ENCODE measurements at regions not wholly inside any gene's neighbourhood (a gene's known extent, or its start where the extent isn't known, plus 50 kb on each side); places are given as distances from the start of the nearest gene placed in this dataset.

GRCh38 chr12:46676797-46677520, 148.8 kb downstream of the SLC38A4 start:
- Histone ChIP-seq H3K4me1 (ENCODE audit: insufficient read depth, low read length, poor library complexity, severe bottlenecking) (peaks cover 21% of the 10 kb centered on the region), H3K27me3 (replicated peaks; ENCODE audit: insufficient read depth, low read depth, low read length, poor library complexity) (no peaks in the 10 kb centered on the region), H3K27ac (ENCODE audit: low read depth, low read length, poor library complexity, severe bottlenecking) (peak overlapping the region; percentile 19), H3K4me3 (ENCODE audit: low read depth, low read length, poor library complexity, severe bottlenecking) (no peak overlapping the region), H3K9me3 (ENCODE audit: low read depth, low read length, poor library complexity, severe bottlenecking) (no peaks in the 10 kb centered on the region), H3K36me3 (ENCODE audit: insufficient read depth, low read length, poor library complexity, severe bottlenecking) (no peaks in the 10 kb centered on the region)
- BruUV-seq (replicated peaks), result TSS peak; percentile 82
- CTCF ChIA-PET, result interaction anchor here (0.6 to 0.7 kb wide), 2 partner anchors 44 to 295 kb away, joined by 4 to 5 read pairs; no protein-coding TSS in a partner anchor
- DNase-seq (ENCODE audit: low spot score), result no peak
- TF ChIP-seq CTCF (conservative IDR thresholded peaks at IDR 0.05; ENCODE audit: low read depth, low read length) (no peak), EZH2 (IDR thresholded peaks at IDR 0.05; ENCODE audit: borderline replicate concordance, low read depth, low read length, poor library complexity, severe bottlenecking) (no peak)
- POLR2A ChIA-PET (ENCODE audit: low non-redundant PET), result interaction anchor here (0.6 kb wide), 1 partner anchor 128 kb away, joined by 3 read pairs; no protein-coding TSS in a partner anchor
- intact Hi-C loops (cut with micrococcal nuclease; ENCODE audit: unreplicated experiment), result loop anchor here (2.0 to 5.0 kb wide), 6 partner anchors 255 to 605 kb away; no protein-coding TSS in a partner anchor

DNA sequence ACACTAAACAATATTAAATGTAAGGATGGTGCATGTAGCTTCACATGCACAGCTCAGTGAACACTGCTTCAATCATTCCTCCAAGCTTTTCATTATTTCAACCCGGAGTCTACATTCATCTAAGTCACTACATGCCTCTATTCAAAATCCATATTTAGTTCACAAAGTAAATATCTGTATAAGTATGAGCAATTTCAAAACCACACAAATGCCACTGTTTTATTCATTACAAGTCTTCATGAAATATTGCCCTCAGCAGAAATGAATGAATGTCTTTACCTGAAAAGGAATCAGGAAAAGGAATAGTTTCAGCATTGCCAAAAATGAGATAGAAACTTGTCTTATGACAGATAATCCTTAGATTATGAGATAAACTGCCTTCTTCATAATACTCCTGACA, 149.4 kb downstream of the SLC38A4 start:
- Histone ChIP-seq H3K27me3 (replicated peaks; ENCODE audit: insufficient read depth, low read depth, low read length, poor library complexity) (no peaks in the 10 kb centered on the region), H3K4me1 (ENCODE audit: insufficient read depth, low read length, poor library complexity, severe bottlenecking) (peaks cover 21% of the 10 kb centered on the region), H3K9me3 (ENCODE audit: low read depth, low read length, poor library complexity, severe bottlenecking) (no peaks in the 10 kb centered on the region), H3K27ac (ENCODE audit: low read depth, low read length, poor library complexity, severe bottlenecking) (no peak overlapping the region), H3K36me3 (ENCODE audit: insufficient read depth, low read length, poor library complexity, severe bottlenecking) (no peaks in the 10 kb centered on the region), H3K4me3 (ENCODE audit: low read depth, low read length, poor library complexity, severe bottlenecking) (no peak overlapping the region)
- POLR2A ChIA-PET (ENCODE audit: low non-redundant PET), result no interaction called here
- CTCF ChIA-PET, result interaction anchor here (0.6 to 2.8 kb wide), 3 partner anchors 45 to 345 kb away, joined by 4 to 9 read pairs (median 5); no protein-coding TSS in a partner anchor
- intact Hi-C loops (cut with micrococcal nuclease; ENCODE audit: unreplicated experiment), result loop anchor here (2.0 to 5.0 kb wide), 6 partner anchors 256 to 604 kb away; no protein-coding TSS in a partner anchor
- DNase-seq (ENCODE audit: low spot score), result no peak
- TF ChIP-seq CTCF (conservative IDR thresholded peaks at IDR 0.05; ENCODE audit: low read depth, low read length), result no peak
- TF ChIP-seq EZH2 (IDR thresholded peaks at IDR 0.05; ENCODE audit: borderline replicate concordance, low read depth, low read length, poor library complexity, severe bottlenecking), result no peak
- BruUV-seq (replicated peaks), result no TSS peak

DNA sequence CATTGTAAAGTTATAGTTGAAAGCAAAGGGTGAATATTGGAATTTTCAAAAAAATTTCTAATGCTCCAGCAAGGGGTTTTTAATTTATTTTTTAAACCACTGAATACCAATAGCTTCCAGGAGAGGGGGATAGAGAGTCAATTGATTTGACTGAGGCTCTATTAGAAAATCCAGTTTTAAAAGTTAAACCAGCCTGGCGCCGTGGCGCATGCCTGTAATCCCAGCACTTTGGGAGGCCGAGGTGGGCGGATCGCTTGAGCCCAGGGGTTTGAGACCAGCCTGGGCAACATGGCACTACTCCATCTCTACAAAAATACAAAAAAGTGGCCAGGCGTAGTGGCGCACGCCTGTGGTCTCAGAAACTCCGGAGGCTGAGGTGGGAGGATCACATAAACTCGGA, 150.1 kb downstream of the SLC38A4 start:
- TF ChIP-seq CTCF (conservative IDR thresholded peaks at IDR 0.05; ENCODE audit: low read depth, low read length) (peak; percentile 65), EZH2 (IDR thresholded peaks at IDR 0.05; ENCODE audit: borderline replicate concordance, low read depth, low read length, poor library complexity, severe bottlenecking) (no peak)
- intact Hi-C loops (cut with micrococcal nuclease; ENCODE audit: unreplicated experiment), result loop anchor here (2.0 to 5.0 kb wide), 6 partner anchors 257 to 603 kb away; no protein-coding TSS in a partner anchor
- DNase-seq (ENCODE audit: low spot score), result peak; percentile 82
- ChIA-PET CTCF (interaction anchor here (0.7 to 2.8 kb wide), 2 partner anchors 345 to 1856 kb away, joined by 6 to 9 read pairs; no protein-coding TSS in a partner anchor), POLR2A (ENCODE audit: low non-redundant PET) (no interaction called here)
- Histone ChIP-seq H3K27me3 (replicated peaks; ENCODE audit: insufficient read depth, low read depth, low read length, poor library complexity) (no peaks in the 10 kb centered on the region), H3K27ac (ENCODE audit: low read depth, low read length, poor library complexity, severe bottlenecking) (no peak overlapping the region), H3K4me1 (ENCODE audit: insufficient read depth, low read length, poor library complexity, severe bottlenecking) (peaks cover 21% of the 10 kb centered on the region), H3K9me3 (ENCODE audit: low read depth, low read length, poor library complexity, severe bottlenecking) (no peaks in the 10 kb centered on the region), H3K4me3 (ENCODE audit: low read depth, low read length, poor library complexity, severe bottlenecking) (no peak overlapping the region), H3K36me3 (ENCODE audit: insufficient read depth, low read length, poor library complexity, severe bottlenecking) (no peaks in the 10 kb centered on the region)
- BruUV-seq (replicated peaks), result no TSS peak
